ENCODE measurements at regions not wholly inside any gene's neighbourhood (a gene's known extent, or its start where the extent isn't known, plus 50 kb on each side); places are given as distances from the start of the nearest gene placed in this dataset.

DNA sequence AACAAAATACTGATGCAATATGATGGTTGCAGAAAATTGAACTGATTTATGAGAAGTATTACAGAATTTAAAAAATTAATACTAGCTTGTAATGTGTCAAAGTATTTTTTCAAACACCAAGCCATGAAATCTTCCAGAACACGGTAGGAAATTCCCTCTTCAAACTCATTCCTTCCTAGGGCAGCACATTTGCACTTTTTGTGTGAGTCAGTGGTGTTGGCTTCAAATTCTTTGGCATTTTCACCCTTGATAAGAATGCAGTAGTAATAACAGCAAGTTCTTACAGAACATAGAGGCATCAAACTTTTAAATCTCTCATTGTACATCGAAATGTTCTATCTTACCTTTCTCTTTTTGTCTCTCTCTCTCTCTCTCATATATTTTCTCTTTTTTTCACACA, 191.8 kb downstream of the CGGBP1 start:
- H3K4me2 ChIP-seq (ENCODE audit: low read length), result no peak overlapping the region
- H2AFZ ChIP-seq (ENCODE audit: low read depth, low read length), result no peak overlapping the region
- H4K20me1 ChIP-seq (ENCODE audit: insufficient read depth, low read length), result no peaks in the 10 kb centered on the region
- H3K27ac ChIP-seq (ENCODE audit: low read length), result no peak overlapping the region
- no peaks in the 10 kb centered on the region for H3K27me3 ChIP-seq (ENCODE audit: low read depth, low read length)
- TF ChIP-seq, protein P1, sequence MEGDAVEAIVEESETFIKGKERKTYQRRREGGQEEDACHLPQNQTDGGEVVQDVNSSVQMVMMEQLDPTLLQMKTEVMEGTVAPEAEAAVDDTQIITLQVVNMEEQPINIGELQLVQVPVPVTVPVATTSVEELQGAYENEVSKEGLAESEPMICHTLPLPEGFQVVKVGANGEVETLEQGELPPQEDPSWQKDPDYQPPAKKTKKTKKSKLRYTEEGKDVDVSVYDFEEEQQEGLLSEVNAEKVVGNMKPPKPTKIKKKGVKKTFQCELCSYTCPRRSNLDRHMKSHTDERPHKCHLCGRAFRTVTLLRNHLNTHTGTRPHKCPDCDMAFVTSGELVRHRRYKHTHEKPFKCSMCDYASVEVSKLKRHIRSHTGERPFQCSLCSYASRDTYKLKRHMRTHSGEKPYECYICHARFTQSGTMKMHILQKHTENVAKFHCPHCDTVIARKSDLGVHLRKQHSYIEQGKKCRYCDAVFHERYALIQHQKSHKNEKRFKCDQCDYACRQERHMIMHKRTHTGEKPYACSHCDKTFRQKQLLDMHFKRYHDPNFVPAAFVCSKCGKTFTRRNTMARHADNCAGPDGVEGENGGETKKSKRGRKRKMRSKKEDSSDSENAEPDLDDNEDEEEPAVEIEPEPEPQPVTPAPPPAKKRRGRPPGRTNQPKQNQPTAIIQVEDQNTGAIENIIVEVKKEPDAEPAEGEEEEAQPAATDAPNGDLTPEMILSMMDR (IDR thresholded peaks at IDR 0.05; ENCODE audit: low read depth, low read length), result no peak
- no peak for TF ChIP-seq EZH2phosphoT487 (IDR thresholded peaks at IDR 0.05; ENCODE audit: low read depth)
- no peak overlapping the region for H3K4me3 ChIP-seq (ENCODE audit: low read length)
- H3K9ac ChIP-seq (ENCODE audit: low read length), result no peak overlapping the region
- H3K36me3 ChIP-seq (replicated peaks; ENCODE audit: low read depth, low read length), result no peaks in the 10 kb centered on the region
- peaks cover 15% of the 10 kb centered on the region; the same call in 1 of the 2 replicates for H3K9me3 ChIP-seq (ENCODE audit: insufficient read depth, low read length)
- no peaks in the 10 kb centered on the region for H3K79me2 ChIP-seq (ENCODE audit: low read length)
- H3K4me1 ChIP-seq (ENCODE audit: low read length), result no peaks in the 10 kb centered on the region

DNA sequence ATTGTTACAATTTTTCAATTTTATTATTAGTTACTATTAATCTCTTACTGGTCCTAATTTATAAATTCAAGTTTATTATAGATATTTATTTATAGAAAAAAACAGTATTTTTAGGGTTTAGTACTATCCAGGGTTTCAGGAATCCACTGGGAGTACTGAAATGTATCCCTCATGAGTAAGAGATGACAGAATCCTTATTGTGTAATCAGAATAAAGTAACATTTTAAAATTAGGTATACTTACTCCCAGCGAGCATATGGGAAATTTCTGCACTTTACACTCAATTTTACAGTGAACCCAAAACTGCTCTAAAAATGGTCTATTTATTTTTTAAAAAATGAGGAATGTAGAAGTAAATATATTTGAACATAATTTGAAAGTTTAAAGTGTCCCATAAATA, 202.7 kb downstream of the CGGBP1 start:
- Histone ChIP-seq H3K27ac (ENCODE audit: low read length) (no peak overlapping the region), H3K4me2 (ENCODE audit: low read length) (no peak overlapping the region), H3K79me2 (ENCODE audit: low read length) (no peaks in the 10 kb centered on the region), H4K20me1 (ENCODE audit: insufficient read depth, low read length) (no peaks in the 10 kb centered on the region), H3K9me3 (ENCODE audit: insufficient read depth, low read length) (no peaks in the 10 kb centered on the region; the same call in 1 of the 2 replicates), H3K9ac (ENCODE audit: low read length) (no peak overlapping the region), H3K36me3 (replicated peaks; ENCODE audit: low read depth, low read length) (no peaks in the 10 kb centered on the region), H3K4me3 (ENCODE audit: low read length) (no peak overlapping the region), H2AFZ (ENCODE audit: low read depth, low read length) (no peak overlapping the region), H3K27me3 (ENCODE audit: low read depth, low read length) (no peaks in the 10 kb centered on the region), H3K4me1 (ENCODE audit: low read length) (no peaks in the 10 kb centered on the region; the same call in 1 of the 2 replicates)
- TF ChIP-seq EZH2phosphoT487 (IDR thresholded peaks at IDR 0.05; ENCODE audit: low read depth), result no peak
- TF ChIP-seq, protein P1 (IDR thresholded peaks at IDR 0.05; ENCODE audit: low read depth, low read length), result no peak

DNA sequence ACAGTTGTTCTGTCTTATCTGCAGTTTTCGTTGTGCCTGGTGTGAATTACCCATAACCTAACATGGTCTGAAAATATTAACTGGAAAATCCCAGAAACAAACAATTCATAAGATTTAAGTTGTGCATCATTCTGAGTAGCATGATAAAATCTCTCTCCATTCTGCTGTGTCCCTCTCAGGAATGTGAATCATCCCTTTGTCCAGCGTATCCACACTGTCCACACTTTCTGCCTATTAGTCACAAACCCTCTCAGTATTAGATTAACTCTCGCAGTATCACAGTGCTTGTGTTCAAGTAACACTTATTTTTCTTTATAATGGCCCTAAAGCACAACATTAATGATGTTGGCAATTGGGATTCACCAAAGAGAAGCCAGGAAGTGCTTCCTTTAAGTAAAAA, 203.2 kb downstream of the CGGBP1 start:
- Histone ChIP-seq H3K4me1 (ENCODE audit: low read length) (no peaks in the 10 kb centered on the region; the same call in 1 of the 2 replicates), H3K27ac (ENCODE audit: low read length) (no peak overlapping the region), H3K27me3 (ENCODE audit: low read depth, low read length) (no peaks in the 10 kb centered on the region), H3K79me2 (ENCODE audit: low read length) (no peaks in the 10 kb centered on the region), H3K4me2 (ENCODE audit: low read length) (no peak overlapping the region), H3K9me3 (ENCODE audit: insufficient read depth, low read length) (no peaks in the 10 kb centered on the region; the same call in 1 of the 2 replicates), H3K36me3 (replicated peaks; ENCODE audit: low read depth, low read length) (no peaks in the 10 kb centered on the region), H4K20me1 (ENCODE audit: insufficient read depth, low read length) (no peaks in the 10 kb centered on the region), H3K4me3 (ENCODE audit: low read length) (no peak overlapping the region), H3K9ac (ENCODE audit: low read length) (no peak overlapping the region), H2AFZ (ENCODE audit: low read depth, low read length) (no peak overlapping the region)
- no peak for TF ChIP-seq EZH2phosphoT487 (IDR thresholded peaks at IDR 0.05; ENCODE audit: low read depth)
- TF ChIP-seq, protein P1 (IDR thresholded peaks at IDR 0.05; ENCODE audit: low read depth, low read length), result no peak

DNA sequence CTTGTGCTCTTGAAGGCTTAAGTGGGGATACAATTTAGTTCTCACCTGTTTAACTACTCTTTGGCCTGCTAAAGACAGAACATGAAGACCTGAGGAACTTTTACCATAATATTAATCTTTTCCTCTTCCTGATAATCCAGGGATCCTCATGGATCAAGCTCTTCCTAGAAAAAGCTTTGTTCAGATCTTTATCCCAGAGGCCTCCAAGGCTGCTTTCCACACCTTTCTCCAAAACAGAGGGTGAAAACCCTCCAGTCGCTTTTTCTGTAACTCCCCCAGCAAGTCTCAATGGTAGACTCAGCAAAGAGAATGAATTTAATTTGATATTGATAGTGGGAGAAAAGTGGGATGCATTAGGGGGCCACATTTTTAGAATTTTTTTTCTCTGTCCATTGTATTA, 203.6 kb downstream of the CGGBP1 start:
- Histone ChIP-seq H3K4me2 (ENCODE audit: low read length) (no peak overlapping the region), H3K4me1 (ENCODE audit: low read length) (no peaks in the 10 kb centered on the region; the same call in 1 of the 2 replicates), H3K9me3 (ENCODE audit: insufficient read depth, low read length) (no peaks in the 10 kb centered on the region; the same call in 1 of the 2 replicates), H4K20me1 (ENCODE audit: insufficient read depth, low read length) (no peaks in the 10 kb centered on the region), H3K9ac (ENCODE audit: low read length) (no peak overlapping the region), H3K27me3 (ENCODE audit: low read depth, low read length) (no peaks in the 10 kb centered on the region), H3K79me2 (ENCODE audit: low read length) (no peaks in the 10 kb centered on the region), H3K4me3 (ENCODE audit: low read length) (no peak overlapping the region), H3K36me3 (replicated peaks; ENCODE audit: low read depth, low read length) (no peaks in the 10 kb centered on the region), H2AFZ (ENCODE audit: low read depth, low read length) (no peak overlapping the region), H3K27ac (ENCODE audit: low read length) (no peak overlapping the region)
- TF ChIP-seq EZH2phosphoT487 (IDR thresholded peaks at IDR 0.05; ENCODE audit: low read depth), result no peak
- TF ChIP-seq, protein P1 (IDR thresholded peaks at IDR 0.05; ENCODE audit: low read depth, low read length), result no peak

Data from OCI-LY3 (cell line).